ENCODE measurements at regions not wholly inside any gene's neighbourhood (a gene's known extent, or its start where the extent isn't known, plus 50 kb on each side); places are given as distances from the start of the nearest gene placed in this dataset.

DNA sequence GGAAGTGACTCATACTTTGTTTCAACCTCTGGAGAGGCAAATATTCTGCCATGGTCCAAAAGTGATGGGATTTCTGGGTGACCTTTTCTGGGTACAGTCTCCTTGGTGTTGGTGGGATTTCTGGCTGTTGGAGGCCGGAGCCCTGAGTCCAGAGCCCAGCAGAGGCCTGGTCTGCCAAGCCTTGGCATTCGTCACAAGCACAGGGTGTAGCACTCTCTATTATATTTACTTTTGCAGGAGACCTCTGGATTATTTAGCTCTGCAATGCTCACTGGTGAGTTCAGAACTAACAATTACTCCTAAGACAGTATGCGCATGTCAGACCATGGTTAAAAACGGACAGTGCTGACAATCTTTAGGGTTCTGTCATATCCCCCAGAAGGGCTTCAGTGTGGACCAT, 201.6 kb upstream of the TWIST2 start:
- no peaks in the 10 kb centered on the region for H3K79me2 ChIP-seq (ENCODE audit: insufficient read depth, low read length)
- DNase-seq (no peak), ATAC-seq (ENCODE audit: insufficient read depth, low read depth) (no peak)
- TF ChIP-seq, protein P1, sequence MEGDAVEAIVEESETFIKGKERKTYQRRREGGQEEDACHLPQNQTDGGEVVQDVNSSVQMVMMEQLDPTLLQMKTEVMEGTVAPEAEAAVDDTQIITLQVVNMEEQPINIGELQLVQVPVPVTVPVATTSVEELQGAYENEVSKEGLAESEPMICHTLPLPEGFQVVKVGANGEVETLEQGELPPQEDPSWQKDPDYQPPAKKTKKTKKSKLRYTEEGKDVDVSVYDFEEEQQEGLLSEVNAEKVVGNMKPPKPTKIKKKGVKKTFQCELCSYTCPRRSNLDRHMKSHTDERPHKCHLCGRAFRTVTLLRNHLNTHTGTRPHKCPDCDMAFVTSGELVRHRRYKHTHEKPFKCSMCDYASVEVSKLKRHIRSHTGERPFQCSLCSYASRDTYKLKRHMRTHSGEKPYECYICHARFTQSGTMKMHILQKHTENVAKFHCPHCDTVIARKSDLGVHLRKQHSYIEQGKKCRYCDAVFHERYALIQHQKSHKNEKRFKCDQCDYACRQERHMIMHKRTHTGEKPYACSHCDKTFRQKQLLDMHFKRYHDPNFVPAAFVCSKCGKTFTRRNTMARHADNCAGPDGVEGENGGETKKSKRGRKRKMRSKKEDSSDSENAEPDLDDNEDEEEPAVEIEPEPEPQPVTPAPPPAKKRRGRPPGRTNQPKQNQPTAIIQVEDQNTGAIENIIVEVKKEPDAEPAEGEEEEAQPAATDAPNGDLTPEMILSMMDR (IDR thresholded peaks at IDR 0.05; ENCODE audit: borderline replicate concordance, extremely low read depth, low read length, poor library complexity, severe bottlenecking): no peak
- TF ChIP-seq EZH2 (IDR thresholded peaks at IDR 0.05; ENCODE audit: borderline replicate concordance, low read depth, low read length, severe bottlenecking): no peak
- H2AFZ ChIP-seq (ENCODE audit: low read depth, low read length): no peak overlapping the region
- H3K27me3 ChIP-seq (ENCODE audit: insufficient read depth, low read length, poor library complexity): peaks cover 4% of the 10 kb centered on the region
- no peak overlapping the region for H3K4me3 ChIP-seq (ENCODE audit: low read depth in 1 of 2, low read length in 2 of 2)
- H3K4me1 ChIP-seq (ENCODE audit: insufficient read depth, low read length): no peaks in the 10 kb centered on the region
- H3K9me3 ChIP-seq (ENCODE audit: insufficient read depth, low read length, severe bottlenecking): no peaks in the 10 kb centered on the region
- no peak overlapping the region for H3K27ac ChIP-seq (ENCODE audit: low read length)
- no peaks in the 10 kb centered on the region for H3K36me3 ChIP-seq (ENCODE audit: insufficient read depth, low read length)
- no peaks in the 10 kb centered on the region for H4K20me1 ChIP-seq (ENCODE audit: insufficient read depth, low read length)
- no peak overlapping the region for H3K9ac ChIP-seq (ENCODE audit: low read depth, low read length)
- H3K4me2 ChIP-seq (ENCODE audit: insufficient read depth, low read length): no peak overlapping the region

GRCh38 chr2:238646803-238647202, 201.1 kb upstream of the TWIST2 start:
- no peaks in the 10 kb centered on the region for H3K4me1 ChIP-seq (ENCODE audit: insufficient read depth, low read length)
- DNase-seq (no peak), ATAC-seq (ENCODE audit: insufficient read depth, low read depth) (no peak)

GRCh38 chr2:238649123-238649522, 198.8 kb upstream of the TWIST2 start:
- Histone ChIP-seq H3K4me3 (ENCODE audit: low read depth in 1 of 2, low read length in 2 of 2) (no peak overlapping the region), H3K9ac (ENCODE audit: low read depth, low read length) (no peak overlapping the region), H3K4me1 (ENCODE audit: insufficient read depth, low read length) (no peaks in the 10 kb centered on the region), H4K20me1 (ENCODE audit: insufficient read depth, low read length) (no peaks in the 10 kb centered on the region), H3K36me3 (ENCODE audit: insufficient read depth, low read length) (no peaks in the 10 kb centered on the region), H2AFZ (ENCODE audit: low read depth, low read length) (no peak overlapping the region), H3K9me3 (ENCODE audit: insufficient read depth, low read length, severe bottlenecking) (no peaks in the 10 kb centered on the region), H3K27ac (ENCODE audit: low read length) (no peak overlapping the region), H3K4me2 (ENCODE audit: insufficient read depth, low read length) (no peak overlapping the region), H3K79me2 (ENCODE audit: insufficient read depth, low read length) (no peaks in the 10 kb centered on the region), H3K27me3 (ENCODE audit: insufficient read depth, low read length, poor library complexity) (peaks cover 4% of the 10 kb centered on the region)
- ATAC-seq (ENCODE audit: insufficient read depth, low read depth) (no peak), DNase-seq (no peak)
- TF ChIP-seq EZH2 (IDR thresholded peaks at IDR 0.05; ENCODE audit: borderline replicate concordance, low read depth, low read length, severe bottlenecking): no peak

More at GRCh38 chr2:238646803-238647202, 201.1 kb upstream of the TWIST2 start:
- no peaks in the 10 kb centered on the region for H3K36me3 ChIP-seq (ENCODE audit: insufficient read depth, low read length)
- H3K27me3 ChIP-seq (ENCODE audit: insufficient read depth, low read length, poor library complexity): peaks cover 4% of the 10 kb centered on the region
- TF ChIP-seq, protein P1 (IDR thresholded peaks at IDR 0.05; ENCODE audit: borderline replicate concordance, extremely low read depth, low read length, poor library complexity, severe bottlenecking): no peak
- no peak for TF ChIP-seq EZH2 (IDR thresholded peaks at IDR 0.05; ENCODE audit: borderline replicate concordance, low read depth, low read length, severe bottlenecking)
- H3K9me3 ChIP-seq (ENCODE audit: insufficient read depth, low read length, severe bottlenecking): no peaks in the 10 kb centered on the region
- H3K27ac ChIP-seq (ENCODE audit: low read length): no peak overlapping the region
- no peaks in the 10 kb centered on the region for H3K79me2 ChIP-seq (ENCODE audit: insufficient read depth, low read length)
- no peak overlapping the region for H2AFZ ChIP-seq (ENCODE audit: low read depth, low read length)
- H4K20me1 ChIP-seq (ENCODE audit: insufficient read depth, low read length): no peaks in the 10 kb centered on the region
- no peak overlapping the region for H3K9ac ChIP-seq (ENCODE audit: low read depth, low read length)
- H3K4me2 ChIP-seq (ENCODE audit: insufficient read depth, low read length): no peak overlapping the region
- H3K4me3 ChIP-seq (ENCODE audit: low read depth in 1 of 2, low read length in 2 of 2): no peak overlapping the region

DNA sequence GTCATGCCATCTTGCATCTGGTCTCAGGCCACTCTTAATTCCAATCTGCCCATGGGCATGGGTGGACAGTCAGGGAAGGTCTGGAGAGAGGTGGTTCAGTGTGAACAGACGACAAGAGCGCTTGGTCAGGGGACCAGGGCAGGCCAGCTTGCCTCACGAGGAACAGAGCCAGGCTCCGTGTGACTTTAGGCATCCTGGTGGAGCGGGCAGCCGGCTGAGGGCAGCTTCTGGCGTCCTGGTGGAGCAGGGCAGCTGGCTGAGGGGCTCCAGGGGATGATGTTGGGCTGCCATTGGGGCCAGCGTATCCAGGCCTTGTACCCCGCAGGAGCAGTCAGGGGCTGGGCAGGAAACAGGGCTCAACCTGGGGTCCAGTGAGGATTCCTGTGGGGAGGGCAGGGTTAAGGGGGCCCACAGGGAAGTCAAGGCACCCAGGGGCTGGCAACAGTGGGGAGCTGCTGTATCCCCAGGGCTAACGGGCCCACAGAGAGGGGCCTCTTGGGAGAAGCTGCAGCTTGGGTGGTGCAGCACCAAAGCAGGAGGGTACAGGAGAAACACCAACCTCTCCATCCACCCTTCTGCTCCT, 197.9 kb upstream of the TWIST2 start:
- TF ChIP-seq, protein P1 (IDR thresholded peaks at IDR 0.05; ENCODE audit: borderline replicate concordance, extremely low read depth, low read length, poor library complexity, severe bottlenecking): no peak
- TF ChIP-seq EZH2 (IDR thresholded peaks at IDR 0.05; ENCODE audit: borderline replicate concordance, low read depth, low read length, severe bottlenecking): no peak
- DNase-seq: no peak
- H2AFZ ChIP-seq (ENCODE audit: low read depth, low read length): no peak overlapping the region
- H3K79me2 ChIP-seq (ENCODE audit: insufficient read depth, low read length): no peaks in the 10 kb centered on the region
- H3K4me1 ChIP-seq (ENCODE audit: insufficient read depth, low read length): no peaks in the 10 kb centered on the region
- no peak overlapping the region for H3K27ac ChIP-seq (ENCODE audit: low read length)
- no peaks in the 10 kb centered on the region for H4K20me1 ChIP-seq (ENCODE audit: insufficient read depth, low read length)
- H3K9me3 ChIP-seq (ENCODE audit: insufficient read depth, low read length, severe bottlenecking): no peaks in the 10 kb centered on the region
- no peak for ATAC-seq (ENCODE audit: insufficient read depth, low read depth)
- no peak overlapping the region for H3K4me2 ChIP-seq (ENCODE audit: insufficient read depth, low read length)
- H3K36me3 ChIP-seq (ENCODE audit: insufficient read depth, low read length): no peaks in the 10 kb centered on the region
- no peak overlapping the region for H3K9ac ChIP-seq (ENCODE audit: low read depth, low read length)
- H3K27me3 ChIP-seq (ENCODE audit: insufficient read depth, low read length, poor library complexity): peaks cover 4% of the 10 kb centered on the region
- H3K4me3 ChIP-seq (ENCODE audit: low read depth in 1 of 2, low read length in 2 of 2): no peak overlapping the region

Measured in DND-41 (cell line).